H1 (cell line): ENCODE measurements at regions not wholly inside any gene's neighbourhood (a gene's known extent, or its start where the extent isn't known, plus 50 kb on each side); places are given as distances from the start of the nearest gene placed in this dataset.

Experiments
- BRCA1 ChIP-seq: IDR thresholded peaks from 2 replicates; pipeline ENCODE4 v1.6.1; 2012; ENCODE audit warnings: low read depth, low read length, improper control_type of control experiment
- CTBP2 ChIP-seq: IDR thresholded peaks from 2 replicates; pipeline ENCODE4 v1.7.0; 2011; ENCODE audit warnings: borderline replicate concordance, mild to moderate bottlenecking, moderate library complexity, mixed read lengths, low read length; ENCODE audit not compliant: insufficient read depth, insufficient read length
- GABPA ChIP-seq: IDR thresholded peaks from 2 replicates; pipeline ENCODE4 v1.6.1; 2011; ENCODE audit warnings: mild to moderate bottlenecking, low read length, moderate library complexity, borderline replicate concordance; ENCODE audit not compliant: insufficient read depth
- KDM1A ChIP-seq: fragments of 200-600, 300-600 bp; sonication (generic); IDR thresholded peaks from 2 replicates; pipeline ENCODE4 v1.7.1; 2016; ENCODE audit warnings: mild to moderate bottlenecking, low read length, borderline replicate concordance
- NRF1 ChIP-seq: IDR thresholded peaks from 2 replicates; pipeline ENCODE4 v1.6.1; 2011; ENCODE audit warnings: mild to moderate bottlenecking, low read depth, low read length, improper control_type of control experiment
- RAD21 ChIP-seq, 2 experiments: IDR thresholded peaks in 1 of 2; conservative IDR thresholded peaks in 1 of 2; 2 replicates each; pipeline ENCODE4 v1.6.1; 2011; ENCODE audit warnings: low read depth in 2 of 2, low read length in 2 of 2, improper control_type of control experiment in 1 of 2, inconsistent platforms in 1 of 2, mild to moderate bottlenecking in 1 of 2, moderate library complexity in 1 of 2
- SAP30 ChIP-seq: fragments of 300-600 bp; sonication (generic); IDR thresholded peaks from 2 replicates; pipeline ENCODE4 v1.7.1; 2012; ENCODE audit warnings: low read length, moderate library complexity, mild to moderate bottlenecking, inconsistent platforms; ENCODE audit not compliant: insufficient read depth, insufficient replicate concordance
- SRF ChIP-seq: IDR thresholded peaks from 2 replicates; pipeline ENCODE4 v1.6.1; 2011; ENCODE audit warnings: mild to moderate bottlenecking, low read depth, low read length, moderate library complexity
- TF ChIP-seq, protein P1 (sequence below): fragments of 300-600 bp; sonication (generic); IDR thresholded peaks from 2 replicates; pipeline ENCODE4 v1.7.1; 2012; ENCODE audit warnings: low read length, moderate library complexity, mild to moderate bottlenecking, inconsistent platforms; ENCODE audit not compliant: insufficient replicate concordance

DNA sequence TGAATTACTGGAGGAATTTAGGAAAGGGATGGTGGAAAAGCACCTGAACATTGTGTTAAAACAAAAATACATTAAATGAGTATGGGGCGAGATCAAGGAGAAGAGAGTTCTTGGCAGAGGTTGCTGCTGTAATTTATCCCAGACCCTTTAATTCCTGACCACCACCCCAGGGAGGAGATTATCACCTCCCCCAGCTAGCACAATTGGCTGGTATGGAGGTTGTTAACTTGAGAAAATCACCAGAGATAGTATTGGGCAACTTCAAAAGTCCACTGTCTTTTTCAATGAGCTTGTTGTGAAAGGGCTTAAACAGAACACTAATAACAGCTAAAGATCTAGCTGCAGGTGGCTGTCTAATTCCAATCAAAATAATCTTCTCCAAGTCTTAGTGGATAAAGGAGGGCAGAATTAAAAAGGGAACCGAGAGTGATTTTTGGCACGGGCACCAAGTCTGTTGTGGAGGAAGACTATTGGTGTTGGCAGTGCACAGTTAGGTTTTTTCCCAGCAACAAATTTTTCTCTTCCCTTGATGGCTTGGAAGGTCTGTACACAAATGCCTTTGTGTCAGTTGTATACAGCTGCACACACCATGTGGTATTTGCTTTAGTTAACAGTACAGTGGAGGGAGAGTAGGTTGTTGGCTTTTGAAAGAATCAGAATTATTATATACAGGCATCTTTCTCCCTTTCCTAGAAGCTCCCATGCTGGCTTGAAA, 289.5 kb downstream of the SLC4A3 start (continued):
- TF ChIP-seq, protein P1, sequence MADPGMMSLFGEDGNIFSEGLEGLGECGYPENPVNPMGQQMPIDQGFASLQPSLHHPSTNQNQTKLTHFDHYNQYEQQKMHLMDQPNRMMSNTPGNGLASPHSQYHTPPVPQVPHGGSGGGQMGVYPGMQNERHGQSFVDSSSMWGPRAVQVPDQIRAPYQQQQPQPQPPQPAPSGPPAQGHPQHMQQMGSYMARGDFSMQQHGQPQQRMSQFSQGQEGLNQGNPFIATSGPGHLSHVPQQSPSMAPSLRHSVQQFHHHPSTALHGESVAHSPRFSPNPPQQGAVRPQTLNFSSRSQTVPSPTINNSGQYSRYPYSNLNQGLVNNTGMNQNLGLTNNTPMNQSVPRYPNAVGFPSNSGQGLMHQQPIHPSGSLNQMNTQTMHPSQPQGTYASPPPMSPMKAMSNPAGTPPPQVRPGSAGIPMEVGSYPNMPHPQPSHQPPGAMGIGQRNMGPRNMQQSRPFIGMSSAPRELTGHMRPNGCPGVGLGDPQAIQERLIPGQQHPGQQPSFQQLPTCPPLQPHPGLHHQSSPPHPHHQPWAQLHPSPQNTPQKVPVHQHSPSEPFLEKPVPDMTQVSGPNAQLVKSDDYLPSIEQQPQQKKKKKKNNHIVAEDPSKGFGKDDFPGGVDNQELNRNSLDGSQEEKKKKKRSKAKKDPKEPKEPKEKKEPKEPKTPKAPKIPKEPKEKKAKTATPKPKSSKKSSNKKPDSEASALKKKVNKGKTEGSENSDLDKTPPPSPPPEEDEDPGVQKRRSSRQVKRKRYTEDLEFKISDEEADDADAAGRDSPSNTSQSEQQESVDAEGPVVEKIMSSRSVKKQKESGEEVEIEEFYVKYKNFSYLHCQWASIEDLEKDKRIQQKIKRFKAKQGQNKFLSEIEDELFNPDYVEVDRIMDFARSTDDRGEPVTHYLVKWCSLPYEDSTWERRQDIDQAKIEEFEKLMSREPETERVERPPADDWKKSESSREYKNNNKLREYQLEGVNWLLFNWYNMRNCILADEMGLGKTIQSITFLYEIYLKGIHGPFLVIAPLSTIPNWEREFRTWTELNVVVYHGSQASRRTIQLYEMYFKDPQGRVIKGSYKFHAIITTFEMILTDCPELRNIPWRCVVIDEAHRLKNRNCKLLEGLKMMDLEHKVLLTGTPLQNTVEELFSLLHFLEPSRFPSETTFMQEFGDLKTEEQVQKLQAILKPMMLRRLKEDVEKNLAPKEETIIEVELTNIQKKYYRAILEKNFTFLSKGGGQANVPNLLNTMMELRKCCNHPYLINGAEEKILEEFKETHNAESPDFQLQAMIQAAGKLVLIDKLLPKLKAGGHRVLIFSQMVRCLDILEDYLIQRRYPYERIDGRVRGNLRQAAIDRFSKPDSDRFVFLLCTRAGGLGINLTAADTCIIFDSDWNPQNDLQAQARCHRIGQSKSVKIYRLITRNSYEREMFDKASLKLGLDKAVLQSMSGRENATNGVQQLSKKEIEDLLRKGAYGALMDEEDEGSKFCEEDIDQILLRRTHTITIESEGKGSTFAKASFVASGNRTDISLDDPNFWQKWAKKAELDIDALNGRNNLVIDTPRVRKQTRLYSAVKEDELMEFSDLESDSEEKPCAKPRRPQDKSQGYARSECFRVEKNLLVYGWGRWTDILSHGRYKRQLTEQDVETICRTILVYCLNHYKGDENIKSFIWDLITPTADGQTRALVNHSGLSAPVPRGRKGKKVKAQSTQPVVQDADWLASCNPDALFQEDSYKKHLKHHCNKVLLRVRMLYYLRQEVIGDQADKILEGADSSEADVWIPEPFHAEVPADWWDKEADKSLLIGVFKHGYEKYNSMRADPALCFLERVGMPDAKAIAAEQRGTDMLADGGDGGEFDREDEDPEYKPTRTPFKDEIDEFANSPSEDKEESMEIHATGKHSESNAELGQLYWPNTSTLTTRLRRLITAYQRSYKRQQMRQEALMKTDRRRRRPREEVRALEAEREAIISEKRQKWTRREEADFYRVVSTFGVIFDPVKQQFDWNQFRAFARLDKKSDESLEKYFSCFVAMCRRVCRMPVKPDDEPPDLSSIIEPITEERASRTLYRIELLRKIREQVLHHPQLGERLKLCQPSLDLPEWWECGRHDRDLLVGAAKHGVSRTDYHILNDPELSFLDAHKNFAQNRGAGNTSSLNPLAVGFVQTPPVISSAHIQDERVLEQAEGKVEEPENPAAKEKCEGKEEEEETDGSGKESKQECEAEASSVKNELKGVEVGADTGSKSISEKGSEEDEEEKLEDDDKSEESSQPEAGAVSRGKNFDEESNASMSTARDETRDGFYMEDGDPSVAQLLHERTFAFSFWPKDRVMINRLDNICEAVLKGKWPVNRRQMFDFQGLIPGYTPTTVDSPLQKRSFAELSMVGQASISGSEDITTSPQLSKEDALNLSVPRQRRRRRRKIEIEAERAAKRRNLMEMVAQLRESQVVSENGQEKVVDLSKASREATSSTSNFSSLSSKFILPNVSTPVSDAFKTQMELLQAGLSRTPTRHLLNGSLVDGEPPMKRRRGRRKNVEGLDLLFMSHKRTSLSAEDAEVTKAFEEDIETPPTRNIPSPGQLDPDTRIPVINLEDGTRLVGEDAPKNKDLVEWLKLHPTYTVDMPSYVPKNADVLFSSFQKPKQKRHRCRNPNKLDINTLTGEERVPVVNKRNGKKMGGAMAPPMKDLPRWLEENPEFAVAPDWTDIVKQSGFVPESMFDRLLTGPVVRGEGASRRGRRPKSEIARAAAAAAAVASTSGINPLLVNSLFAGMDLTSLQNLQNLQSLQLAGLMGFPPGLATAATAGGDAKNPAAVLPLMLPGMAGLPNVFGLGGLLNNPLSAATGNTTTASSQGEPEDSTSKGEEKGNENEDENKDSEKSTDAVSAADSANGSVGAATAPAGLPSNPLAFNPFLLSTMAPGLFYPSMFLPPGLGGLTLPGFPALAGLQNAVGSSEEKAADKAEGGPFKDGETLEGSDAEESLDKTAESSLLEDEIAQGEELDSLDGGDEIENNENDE: no peak
- TF ChIP-seq RAD21 (IDR thresholded peaks at IDR 0.05 in 1 of 2, conservative IDR thresholded peaks at IDR 0.05 in 1 of 2; ENCODE audit: low read depth in 2 of 2, low read length in 2 of 2) (no peak), GABPA (no peak), NRF1 (no peak), SRF (no peak), SAP30 (no peak), BRCA1 (no peak), CTBP2 (no peak), KDM1A (no peak)
- TF ChIP-seq, all 59 proteins: peak for 0
